ENCODE measurements at regions not wholly inside any gene's neighbourhood (a gene's known extent, or its start where the extent isn't known, plus 50 kb on each side); places are given as distances from the start of the nearest gene placed in this dataset.

GRCh38 chr10:78905015-78905956, 163.5 kb upstream of the ZMIZ1 start:
- no peak overlapping the region for H3K4me3 ChIP-seq (ENCODE audit: low read depth, low read length)
- TF ChIP-seq, protein P1, sequence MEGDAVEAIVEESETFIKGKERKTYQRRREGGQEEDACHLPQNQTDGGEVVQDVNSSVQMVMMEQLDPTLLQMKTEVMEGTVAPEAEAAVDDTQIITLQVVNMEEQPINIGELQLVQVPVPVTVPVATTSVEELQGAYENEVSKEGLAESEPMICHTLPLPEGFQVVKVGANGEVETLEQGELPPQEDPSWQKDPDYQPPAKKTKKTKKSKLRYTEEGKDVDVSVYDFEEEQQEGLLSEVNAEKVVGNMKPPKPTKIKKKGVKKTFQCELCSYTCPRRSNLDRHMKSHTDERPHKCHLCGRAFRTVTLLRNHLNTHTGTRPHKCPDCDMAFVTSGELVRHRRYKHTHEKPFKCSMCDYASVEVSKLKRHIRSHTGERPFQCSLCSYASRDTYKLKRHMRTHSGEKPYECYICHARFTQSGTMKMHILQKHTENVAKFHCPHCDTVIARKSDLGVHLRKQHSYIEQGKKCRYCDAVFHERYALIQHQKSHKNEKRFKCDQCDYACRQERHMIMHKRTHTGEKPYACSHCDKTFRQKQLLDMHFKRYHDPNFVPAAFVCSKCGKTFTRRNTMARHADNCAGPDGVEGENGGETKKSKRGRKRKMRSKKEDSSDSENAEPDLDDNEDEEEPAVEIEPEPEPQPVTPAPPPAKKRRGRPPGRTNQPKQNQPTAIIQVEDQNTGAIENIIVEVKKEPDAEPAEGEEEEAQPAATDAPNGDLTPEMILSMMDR (IDR thresholded peaks at IDR 0.05; ENCODE audit: low read depth, low read length) = no peak

DNA sequence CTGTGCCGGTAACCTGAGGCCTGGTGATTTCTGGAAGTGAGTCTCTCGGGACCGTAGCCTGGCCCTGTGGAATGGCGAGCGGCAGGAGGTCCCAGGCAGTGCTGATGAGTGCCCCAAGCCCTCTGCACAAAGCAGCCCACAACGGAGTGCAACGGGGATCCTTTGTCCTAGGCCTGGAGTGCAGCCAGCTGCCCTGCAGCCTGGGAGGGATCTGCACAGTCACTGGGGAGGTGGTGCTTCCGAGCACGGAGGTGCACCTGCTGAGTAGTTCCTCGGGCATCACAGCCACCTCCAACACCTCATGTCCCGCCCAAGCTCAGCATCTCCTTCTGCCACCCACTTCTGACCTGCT, 162.8 kb upstream of the ZMIZ1 start:
- TF ChIP-seq, protein P1 (IDR thresholded peaks at IDR 0.05; ENCODE audit: low read depth, low read length) = no peak
- no peak overlapping the region for H3K4me3 ChIP-seq (ENCODE audit: low read depth, low read length)

GRCh38 chr10:78906734-78907390, 161.9 kb upstream of the ZMIZ1 start:
- no peak overlapping the region for H3K4me3 ChIP-seq (ENCODE audit: low read depth, low read length)
- TF ChIP-seq, protein P1 (IDR thresholded peaks at IDR 0.05; ENCODE audit: low read depth, low read length) = no peak

- H3K4me3 ChIP-seq (ENCODE audit: low read depth, low read length) = no peak overlapping the region
- TF ChIP-seq, protein P1 (IDR thresholded peaks at IDR 0.05; ENCODE audit: low read depth, low read length) = no peak
Observed at GRCh38 chr10:78907551-78908211, 161.1 kb upstream of the ZMIZ1 start.

- TF ChIP-seq, protein P1 (IDR thresholded peaks at IDR 0.05; ENCODE audit: low read depth, low read length) = no peak
- H3K4me3 ChIP-seq (ENCODE audit: low read depth, low read length) = no peak overlapping the region
Observed at GRCh38 chr10:78909221-78909620, 159.5 kb upstream of the ZMIZ1 start.

GRCh38 chr10:78910021-78910420, 158.7 kb upstream of the ZMIZ1 start:
- H3K4me3 ChIP-seq (ENCODE audit: low read depth, low read length) = no peak overlapping the region
- TF ChIP-seq, protein P1 (IDR thresholded peaks at IDR 0.05; ENCODE audit: low read depth, low read length) = no peak
